ENCODE measurements at regions not wholly inside any gene's neighbourhood (a gene's known extent, or its start where the extent isn't known, plus 50 kb on each side); places are given as distances from the start of the nearest gene placed in this dataset.

- no peak for TF ChIP-seq POLR2AphosphoS5 (IDR thresholded peaks at IDR 0.05; ENCODE audit: low read depth, low read length)
- TF ChIP-seq CTCF (IDR thresholded peaks at IDR 0.05): no peak
- no peak for TF ChIP-seq TCF7L2 (IDR thresholded peaks at IDR 0.05; ENCODE audit: low read depth, low read length)
Measured at GRCh38 chr3:41140242-41140641, 59.1 kb upstream of the CTNNB1 start.
